Endothelial cell of umbilical vein (primary cell): ENCODE measurements at regions not wholly inside any gene's neighbourhood (a gene's known extent, or its start where the extent isn't known, plus 50 kb on each side); places are given as distances from the start of the nearest gene placed in this dataset.

Experiments used
- EZH2 ChIP-seq: IDR thresholded peaks from 2 replicates; pipeline ENCODE4 v1.6.1; 2012; ENCODE audit warnings: borderline replicate concordance, low read depth, mild to moderate bottlenecking, moderate library complexity, low read length, inconsistent platforms; ENCODE audit not compliant: severe bottlenecking
- JUN ChIP-seq: IDR thresholded peaks from 2 replicates; pipeline ENCODE4 v1.6.1; 2011; ENCODE audit warnings: borderline replicate concordance, low read depth; ENCODE audit not compliant: insufficient read length, insufficient read depth
- MYC ChIP-seq: IDR thresholded peaks from one replicate; pipeline ENCODE4 v1.6.1; 2011; ENCODE audit warnings: mild to moderate bottlenecking, low read depth, low read length
- POLR2A ChIP-seq: IDR thresholded peaks from 2 replicates; pipeline ENCODE4 v1.6.1; 2012; ENCODE audit warnings: low read depth, mild to moderate bottlenecking, control low read depth, low read length
- POLR2AphosphoS5 ChIP-seq: IDR thresholded peaks from 2 replicates; pipeline ENCODE4 v1.6.1; 2012; ENCODE audit warnings: low read depth, mild to moderate bottlenecking, control low read depth, low read length, moderate library complexity; ENCODE audit not compliant: insufficient read depth
- TF ChIP-seq, protein P1 (sequence below), 2 donors: IDR thresholded peaks; 1 replicate in 1 of 2; 2 replicates in 1 of 2; pipeline ENCODE4 v1.5.1; 2011; ENCODE audit warnings: low read length in 2 of 2, mild to moderate bottlenecking in 2 of 2, moderate library complexity in 2 of 2, control low read depth in 1 of 2, inconsistent platforms in 1 of 2, low read depth in 1 of 2; ENCODE audit not compliant: insufficient read depth in 1 of 2; ENCODE audit errors: extremely low read depth in 1 of 2
- TF ChIP-seq, protein P2 (sequence below): IDR thresholded peaks from 2 replicates; pipeline ENCODE4 v1.6.1; 2011; ENCODE audit not compliant: insufficient read depth, insufficient read length

DNA sequence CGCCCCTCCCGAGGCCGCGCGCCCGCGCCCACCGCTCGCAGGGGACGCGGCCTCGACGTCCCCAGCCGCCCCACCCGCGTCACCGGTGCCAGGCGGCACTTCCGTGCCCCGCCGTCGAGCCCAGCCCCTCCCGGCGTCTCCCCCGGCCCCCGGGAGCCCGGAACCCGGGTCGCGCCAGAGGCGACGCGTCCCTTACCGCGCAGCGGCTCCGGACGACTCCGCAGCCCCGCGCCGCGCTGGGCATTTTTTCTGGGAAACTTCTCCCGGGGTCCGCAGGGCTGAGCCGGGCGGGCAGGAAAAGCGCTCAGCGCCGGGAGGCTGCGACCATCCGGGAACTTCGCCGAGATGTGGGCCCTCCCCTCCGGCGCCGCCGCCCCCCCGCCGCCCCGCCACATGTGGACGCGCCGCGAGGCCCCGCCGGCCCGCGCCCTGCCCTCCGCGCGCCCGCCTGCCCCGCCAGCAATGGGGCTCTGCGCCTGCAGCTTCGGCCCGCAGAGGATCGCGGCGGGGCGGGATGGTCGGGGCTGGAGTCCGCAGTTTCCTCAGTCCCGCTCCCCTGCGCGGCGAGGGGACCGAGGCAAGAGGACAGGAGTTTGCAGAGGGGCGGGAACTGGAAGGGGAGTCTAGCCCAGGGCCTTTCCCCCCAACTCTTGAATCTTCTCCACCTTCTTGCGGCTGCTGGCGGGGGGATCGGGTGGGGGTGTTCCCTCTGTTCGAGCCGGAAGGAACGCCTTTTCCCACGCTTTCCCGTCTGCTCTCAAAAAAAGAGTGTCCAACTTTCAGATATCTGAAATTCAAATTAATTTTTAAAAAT, 81.5 kb downstream of the CHRNA1 start:
- TF ChIP-seq MYC (no peak), POLR2A (no peak), JUN (no peak), EZH2 (no peak), POLR2AphosphoS5 (no peak)
- TF ChIP-seq, protein P1, sequence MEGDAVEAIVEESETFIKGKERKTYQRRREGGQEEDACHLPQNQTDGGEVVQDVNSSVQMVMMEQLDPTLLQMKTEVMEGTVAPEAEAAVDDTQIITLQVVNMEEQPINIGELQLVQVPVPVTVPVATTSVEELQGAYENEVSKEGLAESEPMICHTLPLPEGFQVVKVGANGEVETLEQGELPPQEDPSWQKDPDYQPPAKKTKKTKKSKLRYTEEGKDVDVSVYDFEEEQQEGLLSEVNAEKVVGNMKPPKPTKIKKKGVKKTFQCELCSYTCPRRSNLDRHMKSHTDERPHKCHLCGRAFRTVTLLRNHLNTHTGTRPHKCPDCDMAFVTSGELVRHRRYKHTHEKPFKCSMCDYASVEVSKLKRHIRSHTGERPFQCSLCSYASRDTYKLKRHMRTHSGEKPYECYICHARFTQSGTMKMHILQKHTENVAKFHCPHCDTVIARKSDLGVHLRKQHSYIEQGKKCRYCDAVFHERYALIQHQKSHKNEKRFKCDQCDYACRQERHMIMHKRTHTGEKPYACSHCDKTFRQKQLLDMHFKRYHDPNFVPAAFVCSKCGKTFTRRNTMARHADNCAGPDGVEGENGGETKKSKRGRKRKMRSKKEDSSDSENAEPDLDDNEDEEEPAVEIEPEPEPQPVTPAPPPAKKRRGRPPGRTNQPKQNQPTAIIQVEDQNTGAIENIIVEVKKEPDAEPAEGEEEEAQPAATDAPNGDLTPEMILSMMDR (IDR thresholded peaks at IDR 0.05; ENCODE audit: extremely low read depth in 1 of 2, insufficient read depth in 1 of 2, low read depth in 1 of 2, low read length in 2 of 2), result no peak
- TF ChIP-seq, protein P2, sequence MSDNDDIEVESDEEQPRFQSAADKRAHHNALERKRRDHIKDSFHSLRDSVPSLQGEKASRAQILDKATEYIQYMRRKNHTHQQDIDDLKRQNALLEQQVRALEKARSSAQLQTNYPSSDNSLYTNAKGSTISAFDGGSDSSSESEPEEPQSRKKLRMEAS, result no peak
